ENCODE measurements at regions not wholly inside any gene's neighbourhood (a gene's known extent, or its start where the extent isn't known, plus 50 kb on each side); places are given as distances from the start of the nearest gene placed in this dataset.

DNA sequence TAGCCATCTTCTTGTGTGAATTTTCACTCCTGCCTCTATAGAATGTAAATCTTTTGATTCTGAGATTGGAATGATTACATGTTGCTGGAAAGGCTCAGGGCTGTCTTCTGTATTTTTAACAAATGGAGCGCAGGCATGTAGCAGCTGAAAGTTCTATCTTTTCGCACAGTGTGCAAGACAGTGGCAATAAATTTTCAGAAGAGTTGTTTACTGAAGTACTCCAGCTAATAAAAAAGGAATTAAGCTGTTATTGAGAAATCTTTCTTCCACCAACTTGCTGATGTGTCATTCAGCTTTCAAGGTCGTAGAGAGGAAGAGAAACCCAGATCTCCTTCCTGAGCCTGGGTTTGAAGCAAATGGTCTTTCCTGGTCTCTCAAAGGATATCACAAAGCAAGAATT is 122.0 kb upstream of the PUDP start:
- no peak for FAIRE-seq

DNA sequence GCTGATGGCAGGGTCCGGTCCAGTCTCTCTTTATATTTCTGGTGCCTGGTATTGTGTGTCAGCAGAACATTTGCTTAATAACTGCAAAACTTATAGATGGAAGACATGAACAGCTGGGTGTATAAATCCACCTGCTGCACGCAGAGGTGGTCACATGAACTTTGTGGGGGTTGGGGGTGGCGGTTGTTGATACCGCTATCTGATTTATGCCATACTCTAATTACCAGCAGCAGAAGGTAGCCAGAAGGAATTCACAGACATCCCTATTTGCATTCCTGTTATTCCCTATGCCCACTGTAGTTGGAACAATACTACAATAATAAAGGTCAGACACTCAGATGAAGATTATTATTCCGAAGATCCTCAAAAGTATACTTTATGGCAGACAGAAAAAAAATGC is 121.6 kb upstream of the PUDP start:
- FAIRE-seq: no peak

DNA sequence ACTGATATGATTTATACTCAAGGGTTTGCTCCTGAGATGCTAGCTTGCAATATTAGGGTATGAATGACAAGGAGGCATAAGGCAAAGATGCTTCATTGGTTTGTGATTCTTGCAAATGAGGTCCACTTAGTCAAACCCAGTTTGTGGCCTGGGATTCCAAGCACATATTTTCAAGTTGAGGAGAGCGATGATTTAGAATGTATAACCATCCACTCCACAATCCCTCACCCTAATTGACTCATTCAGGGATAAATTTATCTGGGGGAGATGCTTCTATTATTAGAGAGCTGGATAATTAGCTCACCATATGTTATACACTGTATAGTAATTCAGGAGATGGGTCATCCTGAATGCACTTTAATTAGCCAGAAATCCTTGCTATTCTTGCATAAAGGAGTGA is 118.3 kb upstream of the PUDP start:
- FAIRE-seq: no peak

DNA sequence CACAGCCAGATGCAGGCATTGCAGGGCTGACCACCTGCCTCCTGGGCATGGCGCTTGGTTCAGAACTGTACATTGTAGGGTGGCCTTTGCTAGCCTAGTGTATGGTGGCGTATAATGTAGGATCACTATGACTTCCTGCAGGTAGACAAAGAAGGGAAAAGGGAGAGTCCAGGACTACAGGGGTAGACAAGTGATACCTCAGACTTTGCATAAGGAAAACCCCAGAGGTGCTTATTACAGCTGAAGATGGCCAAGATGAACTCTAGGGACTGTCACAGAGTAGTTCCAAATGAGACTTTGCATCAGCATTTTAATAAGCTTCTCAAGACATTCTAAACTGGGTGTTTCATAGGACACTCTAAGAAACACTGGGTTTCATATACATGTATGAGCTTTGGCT is 116.4 kb upstream of the PUDP start:
- no peak for FAIRE-seq

DNA sequence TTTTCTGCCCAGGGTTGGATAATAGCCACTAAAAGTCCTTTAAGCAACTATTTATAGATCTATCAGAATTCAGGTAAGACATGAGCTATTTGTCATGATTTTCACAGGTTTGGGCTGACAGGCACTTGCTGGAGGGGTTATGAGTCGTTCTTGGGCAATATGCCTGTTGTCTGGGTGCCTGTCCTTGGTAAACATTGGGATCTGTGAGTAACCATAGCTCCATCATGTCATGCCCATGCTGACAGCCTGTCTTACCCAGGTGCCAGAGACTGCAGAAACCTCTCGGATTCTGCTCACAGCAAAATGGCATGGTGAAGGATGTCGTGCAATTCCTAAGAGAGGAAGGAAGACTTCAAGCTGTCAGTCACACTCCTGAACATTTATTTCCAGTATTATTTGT is 116.0 kb upstream of the PUDP start:
- peak; percentile 38 for FAIRE-seq

DNA sequence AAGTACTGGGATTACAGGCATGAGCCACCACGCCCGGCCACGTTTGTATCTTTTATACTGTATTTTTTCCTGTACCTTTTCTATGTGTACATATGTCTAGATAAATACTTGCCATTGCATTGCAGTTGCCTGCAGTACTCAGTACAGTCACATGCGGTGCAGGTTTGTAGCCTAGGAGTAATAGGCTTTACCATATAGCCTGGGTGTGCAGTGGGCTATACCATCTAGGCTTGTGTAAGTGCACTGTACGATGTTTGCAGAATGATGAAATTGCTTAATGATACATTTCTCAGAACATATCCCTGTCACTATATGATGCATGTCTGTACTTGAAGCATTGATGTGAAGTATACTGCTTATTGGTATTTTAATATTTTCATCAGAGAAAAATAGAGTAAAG is 115.4 kb upstream of the PUDP start:
- FAIRE-seq: no peak

DNA sequence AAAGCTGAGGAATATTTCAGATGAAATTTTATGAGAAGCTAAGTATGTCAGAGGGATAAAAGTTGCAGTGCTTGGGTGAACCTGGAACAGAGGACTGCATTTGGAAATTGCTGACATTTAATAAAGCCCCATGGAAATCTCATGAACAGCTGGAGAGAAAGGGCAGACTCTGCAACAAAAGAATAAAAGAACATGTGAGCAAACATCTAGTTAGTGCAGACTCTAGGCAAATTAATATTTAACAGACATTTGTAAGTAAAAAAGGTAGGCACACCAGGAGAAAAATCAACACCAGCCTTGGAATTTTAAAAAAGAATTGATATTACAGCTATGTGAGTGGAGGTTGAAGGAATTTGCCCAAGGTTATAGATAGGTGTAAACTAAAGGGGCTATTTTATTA is 114.6 kb upstream of the PUDP start:
- no peak for FAIRE-seq

DNA sequence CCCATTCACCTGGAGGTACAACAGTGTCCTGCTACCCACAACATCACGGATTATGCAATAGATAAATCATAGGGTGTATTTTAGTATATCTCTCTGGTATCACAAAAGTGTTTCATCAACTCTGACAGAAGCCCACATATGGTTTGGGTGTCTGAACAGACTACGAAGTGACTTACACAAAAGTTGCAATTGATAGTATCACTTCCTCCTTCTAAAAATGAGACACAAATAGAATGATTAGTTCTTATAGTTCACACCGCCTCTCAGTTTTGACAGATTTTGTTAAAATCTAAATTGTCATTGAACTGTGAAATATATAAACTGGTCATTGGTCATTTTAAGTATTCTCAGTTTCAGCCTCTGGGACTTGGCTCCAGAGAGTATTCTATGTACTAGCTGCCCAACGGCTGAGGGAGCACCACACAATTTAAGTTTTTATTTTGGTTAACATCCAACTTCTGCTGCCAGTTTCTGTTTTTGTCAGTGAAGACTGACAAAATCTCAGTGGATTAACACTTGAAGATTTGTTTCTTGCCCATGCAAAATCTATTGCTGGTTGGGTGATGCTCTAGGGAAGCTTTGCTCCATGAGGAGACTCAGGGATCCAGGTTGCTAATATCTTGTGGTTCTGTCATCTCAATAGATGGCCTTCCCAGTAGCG is 113.8 kb upstream of the PUDP start:
- no peak for FAIRE-seq

DNA sequence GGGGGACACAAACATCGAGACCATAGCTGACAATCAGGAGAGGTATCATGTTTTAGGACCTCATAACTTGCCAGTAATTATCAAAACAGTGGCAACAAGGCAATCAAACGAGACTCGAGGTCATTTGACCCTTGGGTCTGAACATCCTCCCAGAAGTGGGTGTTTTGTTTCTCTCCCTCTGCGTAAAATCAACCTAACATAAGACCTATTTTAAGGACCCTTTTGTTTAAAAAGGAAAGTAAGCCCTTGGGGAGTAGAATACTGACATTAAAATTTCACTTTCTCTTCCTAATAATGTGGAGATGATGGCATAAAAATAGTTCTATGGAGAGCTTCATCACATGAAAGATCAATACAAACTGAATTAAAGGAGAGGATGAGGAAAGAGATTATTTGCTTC is 106.2 kb upstream of the PUDP start:
- FAIRE-seq: no peak

DNA sequence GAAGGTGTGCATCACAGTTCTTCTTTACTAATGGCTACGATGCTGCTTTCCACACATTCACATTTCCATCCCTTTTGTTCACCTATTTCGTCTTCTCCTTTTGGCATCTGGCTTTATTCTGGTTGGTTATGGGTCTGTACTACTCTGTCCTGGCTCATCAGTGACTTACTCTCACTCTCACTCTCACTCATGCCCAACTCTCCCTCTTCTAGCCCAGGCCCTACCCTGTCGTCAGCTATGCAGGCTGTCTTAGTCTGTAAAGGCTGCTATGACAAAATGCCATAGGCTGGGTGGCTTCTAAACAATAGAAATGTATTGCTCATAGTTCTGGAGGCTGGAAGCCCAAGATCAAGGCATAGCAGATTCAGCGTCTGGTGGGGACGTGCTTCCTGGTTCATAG is 105.6 kb upstream of the PUDP start:
- FAIRE-seq: no peak

DNA sequence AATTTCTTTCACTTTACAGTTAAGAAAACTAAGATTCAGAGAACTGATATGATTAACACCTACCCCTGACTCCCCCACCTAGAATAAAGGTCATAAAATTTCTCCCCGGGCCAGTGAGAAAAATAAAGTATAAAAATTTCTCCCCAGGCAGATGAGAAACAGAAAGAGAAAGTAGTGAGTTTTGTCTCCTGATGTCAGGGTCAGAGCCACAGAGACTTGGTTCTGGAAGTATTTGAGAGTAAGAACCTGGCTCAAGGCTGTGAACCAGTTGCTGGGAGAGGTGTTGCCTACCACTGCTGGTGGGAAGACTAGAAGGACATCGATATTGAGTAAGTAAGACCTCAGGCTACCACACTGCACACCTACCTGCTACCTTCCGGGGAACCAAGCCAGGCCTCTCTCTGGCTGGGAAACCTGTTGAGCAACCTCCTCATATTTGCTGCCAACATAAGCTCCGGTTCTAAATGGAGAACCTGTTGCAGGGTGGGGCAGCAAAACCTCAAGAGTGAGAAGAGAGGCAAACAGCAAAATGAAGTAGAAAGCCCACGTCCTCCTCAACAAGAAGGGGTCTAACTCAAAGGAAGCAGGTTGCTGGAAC is 104.2 kb upstream of the PUDP start:
- FAIRE-seq: no peak

DNA sequence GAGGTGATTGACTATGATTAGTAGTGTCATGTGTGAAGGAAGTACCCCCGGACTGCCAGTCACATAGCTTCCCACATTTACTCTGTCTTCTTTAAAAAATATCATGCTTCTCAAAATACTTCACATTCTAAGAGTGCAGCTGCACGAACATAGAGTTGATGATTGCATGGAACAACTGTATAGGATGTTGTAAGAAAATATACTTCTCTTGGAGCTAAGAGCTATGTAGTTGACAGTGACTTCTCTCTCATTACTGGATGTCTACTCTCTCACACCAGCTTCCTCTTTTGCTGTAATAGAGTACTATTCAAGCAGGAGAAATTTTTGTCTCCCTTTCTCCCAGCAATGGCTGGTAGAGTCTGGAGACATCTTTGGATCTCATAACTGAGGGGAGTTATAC is 99.4 kb upstream of the PUDP start:
- FAIRE-seq: no peak

DNA sequence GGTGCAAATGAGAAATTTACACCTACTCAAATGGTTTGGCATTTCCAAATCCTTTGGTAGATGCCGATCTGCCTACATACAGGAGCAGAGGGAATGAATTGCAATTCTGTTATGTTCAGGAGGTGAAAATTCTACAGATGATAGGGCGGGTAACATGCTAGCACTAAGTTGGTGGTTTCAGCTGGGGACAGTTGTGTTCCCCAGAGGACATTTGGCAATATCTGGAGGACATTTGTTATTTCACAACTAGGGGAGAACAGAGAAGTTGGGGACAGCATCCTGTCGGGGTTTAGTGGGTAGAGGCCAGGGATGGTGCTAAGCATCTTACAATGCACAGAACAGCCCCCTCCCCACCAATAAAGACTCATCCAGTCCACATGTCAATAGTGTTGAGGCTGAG is 96.5 kb upstream of the PUDP start:
- FAIRE-seq: no peak

DNA sequence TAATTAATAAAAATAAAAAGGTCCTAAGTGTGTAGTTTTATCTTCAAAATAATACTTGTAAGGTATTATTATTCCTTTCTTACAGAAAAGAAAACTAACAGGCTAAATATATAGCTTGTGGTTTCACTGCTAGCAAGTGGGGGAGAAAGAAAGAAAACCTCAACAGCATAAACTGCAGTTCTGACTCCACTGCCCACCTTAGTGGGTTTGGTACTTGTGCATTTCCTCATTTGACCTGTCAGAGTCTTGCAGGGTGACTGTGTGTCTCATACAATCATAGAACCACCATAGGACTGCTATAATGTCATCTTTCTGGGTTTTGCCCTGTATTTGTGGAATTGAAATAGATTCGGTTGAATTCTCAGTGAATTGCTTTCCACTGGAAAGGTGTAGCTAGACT is 94.7 kb upstream of the PUDP start:
- no peak for FAIRE-seq

DNA sequence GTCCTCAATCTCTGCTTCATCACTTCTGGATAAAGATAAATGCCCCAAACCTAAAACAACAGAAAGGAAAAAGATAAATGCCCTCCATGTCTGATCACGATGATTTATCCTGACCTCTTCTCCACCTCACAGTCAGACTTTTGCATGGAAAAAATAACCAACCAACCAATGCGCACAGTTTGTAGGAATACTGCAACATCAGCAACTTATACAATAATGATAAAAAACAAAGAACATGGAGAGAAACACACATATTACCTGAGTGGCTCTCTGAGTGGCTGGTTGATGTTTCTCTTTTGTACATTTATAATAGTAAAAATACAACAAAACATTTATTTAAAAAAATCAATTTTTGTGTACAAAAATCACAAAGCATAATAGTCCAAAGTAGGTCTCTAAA is 93.0 kb upstream of the PUDP start:
- FAIRE-seq: no peak

DNA sequence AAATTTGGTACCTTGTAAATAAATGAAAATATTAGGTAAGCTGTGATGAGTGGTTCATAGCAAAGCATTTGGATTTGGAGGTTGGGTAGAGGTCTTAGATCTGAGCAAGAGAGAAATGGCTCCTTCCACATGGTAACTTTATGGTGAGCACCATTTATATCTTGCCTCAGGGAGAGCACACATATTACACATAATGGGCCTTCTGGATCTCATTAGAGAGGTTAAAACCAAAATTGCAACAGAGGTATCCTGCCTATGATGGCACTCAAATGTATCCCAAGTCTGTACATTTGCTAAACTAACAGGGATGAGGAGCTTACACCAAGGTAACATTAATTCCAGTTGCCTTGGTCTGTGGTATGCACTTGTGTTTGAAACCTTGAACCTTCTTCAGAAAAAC is 87.1 kb upstream of the PUDP start:
- no peak for FAIRE-seq

DNA sequence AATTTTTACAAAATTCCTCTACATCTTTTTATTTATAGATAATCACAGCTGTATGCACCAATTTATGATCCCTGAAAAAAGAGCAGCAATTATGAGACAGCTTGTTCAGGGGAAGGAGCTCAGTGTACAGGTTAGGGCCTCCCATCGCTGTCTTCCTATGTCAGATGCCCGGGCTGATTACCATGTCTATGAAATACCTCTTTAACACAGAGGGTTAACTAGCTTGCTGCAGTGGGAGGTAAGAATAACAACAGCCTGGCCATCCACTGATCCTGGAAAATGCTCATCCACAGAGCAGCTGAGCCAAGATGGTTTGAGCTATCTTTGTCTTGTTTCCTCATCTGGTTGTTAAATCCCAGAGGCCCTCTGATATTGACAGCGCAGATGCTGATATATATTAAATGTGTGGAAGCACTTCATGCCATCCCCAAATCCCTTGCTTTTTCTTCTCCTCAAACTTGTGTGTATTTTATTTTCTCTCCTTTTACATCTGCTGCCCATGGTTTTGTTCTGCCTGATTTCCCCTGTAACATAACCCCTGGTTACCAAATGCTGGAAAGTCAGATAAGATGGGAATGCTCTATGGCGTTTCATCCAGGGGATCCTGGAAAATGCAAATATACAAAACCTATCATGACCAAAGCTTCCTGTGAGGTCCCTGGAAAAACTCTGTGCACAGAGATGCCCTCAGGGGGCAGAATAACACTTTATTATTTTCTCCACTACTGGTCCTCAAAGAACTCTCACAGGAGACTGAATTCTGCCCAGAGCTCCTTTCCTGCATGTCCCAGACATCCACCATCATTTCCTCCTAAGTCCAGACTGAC is 85.8 kb upstream of the PUDP start:
- no peak for FAIRE-seq

DNA sequence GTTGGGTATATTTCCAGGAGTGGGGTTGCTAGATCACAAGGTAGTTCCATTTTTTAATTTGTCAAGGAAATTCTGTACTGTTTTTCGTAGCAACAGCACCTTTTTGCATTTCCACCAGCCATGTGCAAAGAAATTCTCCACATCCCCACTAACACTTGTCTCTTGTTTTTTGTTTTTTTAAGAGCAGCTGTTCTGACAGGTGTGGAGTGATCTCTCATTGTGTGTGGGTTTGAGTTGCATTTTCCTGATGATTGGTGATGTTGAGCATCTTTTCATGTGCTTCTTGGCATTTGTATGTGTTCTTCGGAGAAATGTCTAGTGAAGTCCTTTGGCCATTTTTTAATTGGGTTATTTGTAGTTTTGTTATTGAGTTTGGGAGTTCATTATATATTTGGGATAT is 80.3 kb upstream of the PUDP start:
- FAIRE-seq: no peak

DNA sequence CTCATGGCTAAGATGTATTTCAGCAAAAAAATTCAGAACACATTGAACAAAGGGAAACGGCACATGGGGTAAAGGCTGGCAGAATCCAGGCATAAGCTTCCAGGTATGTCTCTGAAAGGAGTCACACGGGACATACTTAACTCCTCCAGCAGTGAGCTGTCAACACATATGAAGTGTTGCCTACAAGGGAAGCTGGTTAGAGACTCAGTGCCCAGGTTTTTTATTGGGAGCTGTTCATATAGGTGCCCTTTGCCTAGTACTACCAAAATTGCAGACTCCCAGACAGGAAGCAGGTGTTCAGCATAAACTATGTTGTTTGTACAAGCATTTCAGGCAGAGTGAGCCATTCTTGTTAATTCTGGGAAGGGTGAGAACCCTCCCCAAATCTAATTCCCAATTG is 77.4 kb upstream of the PUDP start:
- FAIRE-seq: no peak

DNA sequence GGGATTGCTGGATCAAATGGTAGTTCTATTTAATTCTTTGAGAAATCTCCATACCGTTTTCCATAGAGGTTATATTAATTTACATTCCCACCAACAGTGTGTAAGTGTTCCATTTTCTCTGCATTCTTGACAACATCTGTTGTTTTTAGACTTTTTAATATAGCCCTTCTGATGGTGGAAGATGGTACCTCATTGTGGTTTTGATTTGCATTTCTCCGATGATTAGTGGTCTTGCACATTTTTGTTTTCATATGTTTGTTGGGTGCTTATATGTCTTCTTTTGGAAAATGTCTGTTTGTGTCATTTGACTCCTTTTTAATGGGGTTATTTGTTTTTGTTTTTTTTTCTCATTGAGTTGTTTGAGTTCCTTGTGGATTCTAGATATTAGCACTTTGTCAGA is 75.3 kb upstream of the PUDP start:
- FAIRE-seq: no peak

DNA sequence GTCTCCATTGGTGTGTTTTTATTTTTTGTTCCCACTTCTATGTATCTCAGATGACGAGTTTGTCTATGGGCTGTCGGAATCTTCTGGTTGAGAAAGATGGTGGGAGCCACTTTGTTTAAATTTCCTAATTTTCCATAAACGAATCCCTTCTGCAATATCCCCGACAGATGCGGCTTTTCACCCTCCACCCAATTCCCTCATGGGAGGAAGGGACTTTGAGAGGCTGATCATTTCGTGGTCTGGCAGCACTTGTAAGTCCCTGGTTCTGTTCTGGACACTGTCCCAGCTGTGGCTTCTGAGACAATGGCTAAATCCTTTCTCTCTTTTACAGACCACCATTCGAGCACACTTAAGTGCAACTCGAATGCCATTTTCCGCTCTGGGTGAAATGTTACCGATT is 72.2 kb upstream of the PUDP start:
- FAIRE-seq: no peak

DNA sequence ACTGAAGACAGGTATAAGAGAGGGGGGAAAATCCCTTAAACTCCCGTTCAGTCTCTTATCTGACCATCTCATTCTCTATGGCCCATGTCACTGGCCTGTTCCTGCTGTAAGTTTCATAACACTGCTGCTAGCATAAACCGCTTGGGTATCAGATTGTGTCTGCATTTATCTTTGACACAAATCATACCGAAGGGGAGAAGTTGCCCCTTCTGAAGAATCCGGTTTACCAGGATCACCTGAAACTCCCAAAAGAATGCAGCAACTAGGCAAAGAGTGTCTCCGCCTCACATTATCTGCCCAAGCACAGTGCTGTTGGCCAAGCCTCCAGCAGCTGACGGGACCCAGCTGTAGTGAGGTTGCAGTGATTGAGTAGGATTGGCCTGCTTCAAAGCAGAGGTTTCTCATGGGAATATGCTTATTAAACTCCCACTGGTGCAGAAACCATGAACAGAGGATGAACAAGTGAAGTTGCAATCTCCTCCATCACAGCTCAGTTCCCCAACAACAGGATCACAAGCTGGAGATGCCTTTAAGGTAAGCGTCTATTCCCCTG is 71.3 kb upstream of the PUDP start:
- no peak for FAIRE-seq

DNA sequence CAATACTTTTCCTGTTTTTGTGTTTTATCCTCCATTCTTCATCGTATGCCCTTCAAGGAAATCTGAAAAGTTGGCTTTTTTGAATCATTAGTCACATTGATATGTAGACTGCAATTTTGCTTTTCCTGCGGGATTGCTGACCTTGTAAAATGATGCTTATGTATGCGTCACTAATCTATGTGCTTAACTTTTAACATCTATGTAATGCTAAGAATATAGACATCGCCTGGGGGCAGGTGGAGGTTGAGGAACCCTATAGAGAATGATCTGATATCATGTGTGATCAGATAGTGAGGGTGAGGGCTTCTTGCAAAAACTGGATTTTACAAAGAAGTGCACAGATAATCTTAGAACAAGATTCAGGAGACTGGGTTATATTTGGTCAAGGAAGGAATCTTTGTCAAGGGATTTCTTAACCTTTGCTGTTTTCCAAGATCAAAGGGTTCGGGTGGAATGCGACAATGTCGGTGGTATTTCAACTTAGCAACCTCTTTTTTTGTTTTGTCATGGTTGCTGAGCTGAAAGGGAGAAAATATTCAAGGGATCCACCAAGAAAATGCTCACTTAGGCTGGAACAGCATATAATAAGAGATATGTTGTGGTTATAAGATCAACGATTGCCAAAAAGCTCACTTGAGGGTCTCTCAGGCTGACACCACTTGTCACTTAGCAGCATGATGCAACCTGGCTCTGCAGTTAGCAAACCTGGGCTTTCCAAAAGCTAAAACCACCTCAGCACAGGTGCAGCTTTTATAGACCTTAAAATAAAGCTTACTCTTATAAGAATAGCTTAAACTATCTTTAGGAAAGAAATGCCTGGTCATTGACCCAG is 70.6 kb upstream of the PUDP start:
- no peak for FAIRE-seq
